ENCODE measurements at regions not wholly inside any gene's neighbourhood (a gene's known extent, or its start where the extent isn't known, plus 50 kb on each side); places are given as distances from the start of the nearest gene placed in this dataset.

- H3K9ac ChIP-seq (ENCODE audit: insufficient read depth, low read length, poor library complexity, severe bottlenecking), result no peak overlapping the region
- Mint-ChIP-seq H3K4me3 (no peak overlapping the region), H3K4me1 (peaks cover 5% of the 10 kb centered on the region), H3K9me3 (peaks cover 11 to 33% (median 20%) of the 10 kb centered on the region in 7 donors), H3K36me3 (no peaks in the 10 kb centered on the region), H3K27ac (no peak overlapping the region), H3K27me3 (ENCODE audit: low read depth in 3 of 3) (peaks cover 10 to 21% (median 19%) of the 10 kb centered on the region in 3 donors)
- H3K9me3 ChIP-seq (replicated peaks in 1 of 2; ENCODE audit: control insufficient read depth in 1 of 2, insufficient read depth in 1 of 2, low read length in 2 of 2), result peaks cover 10 to 24% of the 10 kb centered on the region in 2 donors
- no peak overlapping the region for H3K27ac ChIP-seq (ENCODE audit: low read depth in 1 of 2, low read length in 2 of 2)
- intact Hi-C loops (cut with micrococcal nuclease), result no loop called here
- no peak overlapping the region for H3K4me2 ChIP-seq (replicated peaks; ENCODE audit: extremely low read depth, low read length, poor library complexity, severe bottlenecking)
- H3K79me2 ChIP-seq (ENCODE audit: insufficient read depth, low read length), result no peaks in the 10 kb centered on the region
- no peak for DNase-seq
- H3K4me3 ChIP-seq (replicated peaks in 1 of 3; ENCODE audit: low read depth in 2 of 3, low read length in 3 of 3), result no peak overlapping the region
- TF ChIP-seq CTCF (IDR thresholded peaks at IDR 0.05), result no peak
- peaks cover 2 to 3% of the 10 kb centered on the region in 2 donors for H3K27me3 ChIP-seq (ENCODE audit: control insufficient read depth in 2 of 2, insufficient read depth in 2 of 2, low read length in 2 of 2)
- no peaks in the 10 kb centered on the region for H3K4me1 ChIP-seq (ENCODE audit: control insufficient read depth in 1 of 2, insufficient read depth in 2 of 2, low read length in 2 of 2)
- no peaks in the 10 kb centered on the region for H3K36me3 ChIP-seq (replicated peaks in 1 of 2; ENCODE audit: control insufficient read depth in 1 of 2, insufficient read depth in 2 of 2, low read length in 2 of 2)
- WGBS (ENCODE audit: insufficient coverage), result 89% methylated on average over 5 of the region's 7 CpGs
- H2AFZ ChIP-seq (ENCODE audit: insufficient read depth, low read depth, low read length, poor library complexity, severe bottlenecking), result no peak overlapping the region
- no peaks in the 10 kb centered on the region for H4K20me1 ChIP-seq (ENCODE audit: insufficient read depth, low read length)
Measured at GRCh38 chr16:86167061-86167460, 268.1 kb downstream of the IRF8 start.

- Histone ChIP-seq H3K4me2 (replicated peaks; ENCODE audit: extremely low read depth, low read length, poor library complexity, severe bottlenecking) (no peak overlapping the region), H3K9me3 (replicated peaks in 1 of 2; ENCODE audit: control insufficient read depth in 1 of 2, insufficient read depth in 1 of 2, low read length in 2 of 2) (peaks cover 0 to 12% of the 10 kb centered on the region in 2 donors), H3K27me3 (ENCODE audit: control insufficient read depth in 2 of 2, insufficient read depth in 2 of 2, low read length in 2 of 2) (peaks cover 0 to 2% of the 10 kb centered on the region in 2 donors), H3K9ac (ENCODE audit: insufficient read depth, low read length, poor library complexity, severe bottlenecking) (no peak overlapping the region), H4K20me1 (ENCODE audit: insufficient read depth, low read length) (no peaks in the 10 kb centered on the region), H3K36me3 (replicated peaks in 1 of 2; ENCODE audit: control insufficient read depth in 1 of 2, insufficient read depth in 2 of 2, low read length in 2 of 2) (no peaks in the 10 kb centered on the region), H3K27ac (ENCODE audit: low read depth in 1 of 2, low read length in 2 of 2) (no peak overlapping the region), H3K4me1 (ENCODE audit: control insufficient read depth in 1 of 2, insufficient read depth in 2 of 2, low read length in 2 of 2) (no peaks in the 10 kb centered on the region), H2AFZ (ENCODE audit: insufficient read depth, low read depth, low read length, poor library complexity, severe bottlenecking) (no peak overlapping the region), H3K79me2 (ENCODE audit: insufficient read depth, low read length) (no peaks in the 10 kb centered on the region), H3K4me3 (replicated peaks in 1 of 3; ENCODE audit: low read depth in 2 of 3, low read length in 3 of 3) (no peak overlapping the region)
- intact Hi-C loops (cut with micrococcal nuclease), result no loop called here
- no peak for TF ChIP-seq CTCF (IDR thresholded peaks at IDR 0.05)
- WGBS (ENCODE audit: insufficient coverage), result no CpG with 5 or more reads among the region's 5 CpGs
- peaks cover 5% of the 10 kb centered on the region for H3K4me1 Mint-ChIP-seq
- peaks cover 1 to 22% (median 8%) of the 10 kb centered on the region in 7 donors for H3K9me3 Mint-ChIP-seq
- DNase-seq, result no peak
- H3K36me3 Mint-ChIP-seq, result no peaks in the 10 kb centered on the region
- H3K4me3 Mint-ChIP-seq, result no peak overlapping the region
- H3K27ac Mint-ChIP-seq, result no peak overlapping the region
- H3K27me3 Mint-ChIP-seq (ENCODE audit: low read depth in 3 of 3), result peaks cover 11 to 24% (median 16%) of the 10 kb centered on the region in 3 donors
Measured at GRCh38 chr16:86170720-86171119, 271.8 kb downstream of the IRF8 start.
